ENCODE measurements at regions not wholly inside any gene's neighbourhood (a gene's known extent, or its start where the extent isn't known, plus 50 kb on each side); places are given as distances from the start of the nearest gene placed in this dataset.
A peak's percentile ranks its signal among the peaks of the same experiment; 100 is the strongest.
"Not testable (repeated sequence)": the region's sequence is repeated elsewhere in the genome, so short reads cannot be mapped to it uniquely, and the experiment has no call there.

DNA sequence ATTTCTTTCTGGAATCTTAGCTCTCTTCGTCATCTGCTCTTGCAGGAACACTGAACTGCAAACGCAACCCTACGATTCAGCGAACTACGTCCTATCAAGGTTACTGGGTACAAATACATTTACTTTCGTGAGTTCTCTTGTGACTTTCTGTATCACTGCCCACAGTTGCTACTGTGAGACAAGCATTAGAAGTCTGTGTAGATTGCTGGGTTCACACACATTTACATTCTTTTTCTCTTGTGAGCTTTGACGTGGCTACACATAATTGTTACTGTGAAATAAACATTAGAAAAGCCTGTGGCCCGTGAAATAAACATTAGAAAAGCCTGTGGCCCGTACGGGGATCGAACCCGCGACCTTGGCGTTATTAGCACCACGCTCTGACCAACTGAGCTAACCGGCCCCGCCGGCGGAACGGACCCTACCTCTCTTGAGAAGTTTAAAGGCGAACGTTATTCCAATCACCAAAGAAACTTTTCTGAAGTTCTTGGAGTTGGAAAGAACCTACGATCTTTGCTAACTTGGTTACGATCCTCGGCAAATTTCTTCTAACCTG is 61.2 kb upstream of the ZNF322 start:
- DNase-seq = not testable (repeated sequence)

DNA sequence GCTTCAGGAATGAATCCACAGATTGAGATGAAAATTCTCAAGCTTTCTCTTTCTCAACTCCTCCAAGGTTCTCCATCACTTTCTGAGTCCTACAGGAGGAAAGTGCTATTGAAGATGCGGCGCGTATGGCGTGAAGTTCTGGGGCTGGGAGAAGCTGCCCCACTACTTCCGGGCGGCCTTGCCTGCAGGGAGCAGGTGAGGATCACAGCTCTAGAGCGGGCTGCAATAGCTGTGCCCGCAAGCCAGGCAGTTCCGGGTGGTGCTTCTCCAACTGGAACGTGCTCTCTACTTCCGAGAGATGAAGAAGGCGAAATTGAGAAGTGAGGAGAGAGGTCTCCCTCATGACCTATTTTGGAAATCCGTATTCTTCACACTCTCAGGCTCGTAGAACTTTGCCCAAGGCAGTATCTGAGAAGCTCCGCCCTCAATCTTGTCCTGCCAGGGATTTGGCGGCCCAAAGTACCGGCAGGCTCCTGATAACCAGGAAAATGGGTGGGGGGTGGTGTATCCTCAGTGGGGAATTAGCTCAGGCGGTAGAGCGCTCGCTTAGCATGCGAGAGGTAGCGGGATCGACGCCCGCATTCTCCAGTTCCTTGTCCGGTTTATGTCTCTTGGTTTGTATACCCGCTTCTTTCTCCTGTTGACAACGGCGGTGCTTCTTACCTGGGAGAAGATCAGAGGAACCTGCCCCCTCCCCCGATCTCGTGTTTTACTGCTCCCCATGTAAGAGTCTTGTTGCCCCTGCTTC is 70.6 kb upstream of the ZNF322 start:
- not testable (repeated sequence) for DNase-seq

DNA sequence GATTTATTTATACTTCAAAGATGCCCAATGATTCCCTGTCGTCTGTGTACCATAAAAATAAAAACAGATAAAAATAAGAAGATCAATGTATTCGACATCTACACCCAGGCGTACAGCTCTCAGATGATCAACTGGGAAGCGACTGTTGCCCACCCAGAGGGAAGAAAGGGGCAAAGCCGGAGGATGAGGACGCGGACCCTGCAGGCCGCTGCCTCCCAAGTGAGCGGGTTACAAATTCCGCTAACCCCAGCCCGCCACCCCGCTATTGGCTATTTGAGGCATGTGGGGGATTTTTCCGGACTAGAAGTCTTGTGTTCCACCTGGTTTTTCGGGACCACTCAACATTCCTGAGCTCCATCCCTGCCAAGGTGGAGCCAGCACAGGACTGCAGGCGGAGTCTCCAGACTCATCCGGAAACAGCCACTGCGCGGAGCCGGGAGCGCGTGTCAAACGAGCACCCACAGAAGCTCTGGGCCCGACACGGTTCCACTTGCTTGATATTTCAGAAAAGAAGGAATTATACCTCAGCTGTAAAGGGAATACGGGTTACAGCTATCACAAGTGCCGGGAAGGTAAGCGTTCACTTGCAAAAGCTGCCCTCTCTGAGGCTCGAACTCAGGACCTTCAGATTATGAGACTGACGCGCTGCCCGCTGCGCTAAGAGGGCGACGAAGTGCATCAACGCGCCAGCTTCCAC is 75.4 kb upstream of the ZNF322 start:
- not testable (repeated sequence) for DNase-seq

DNA sequence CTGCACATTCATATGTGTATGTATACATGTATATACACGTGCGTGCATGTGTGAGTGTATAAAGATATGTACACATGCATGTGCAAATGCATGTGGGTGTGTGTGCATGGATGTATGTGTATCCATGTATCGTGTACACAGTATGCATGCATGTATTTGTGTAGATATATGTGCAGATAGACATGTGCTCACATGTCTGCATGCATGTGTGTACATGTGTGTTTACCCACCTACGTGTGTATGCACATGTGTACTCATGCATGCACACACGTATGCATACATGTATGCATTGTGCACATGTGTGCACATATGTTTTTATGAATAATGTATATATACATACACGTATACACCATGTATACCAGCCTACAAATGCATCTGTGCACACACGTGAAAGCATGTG is 80.3 kb upstream of the ZNF322 start:
- DNase-seq = no peak

DNA sequence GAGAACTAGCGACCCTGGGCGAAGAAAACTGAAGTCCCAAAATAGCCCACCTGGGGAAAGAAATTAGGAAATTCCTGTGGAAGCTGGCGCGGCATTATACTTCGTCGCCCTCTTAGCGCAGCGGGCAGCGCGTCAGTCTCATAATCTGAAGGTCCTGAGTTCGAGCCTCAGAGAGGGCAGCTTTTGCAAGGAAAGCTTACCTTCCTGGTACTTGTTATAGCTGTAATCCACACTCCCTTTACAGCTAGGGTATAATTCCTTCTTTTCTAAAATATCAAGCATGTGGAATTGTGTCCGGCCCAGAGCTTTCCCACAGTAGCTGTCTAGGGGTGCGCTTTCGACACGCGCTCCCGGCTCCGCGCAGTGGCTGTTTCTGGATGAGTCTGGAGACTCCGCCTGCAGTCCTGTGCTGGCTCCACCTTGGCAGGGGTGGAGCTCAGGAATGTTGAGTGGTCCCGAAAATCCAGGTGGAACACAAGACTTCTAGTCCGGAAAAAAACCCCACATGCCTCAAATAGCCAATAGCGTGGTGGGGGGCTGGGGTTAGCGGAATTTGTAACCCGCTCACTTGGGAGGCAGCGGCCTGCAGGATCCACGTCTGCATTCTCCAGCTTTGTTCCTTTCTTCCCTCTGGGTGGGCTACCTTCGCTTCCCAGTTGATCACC is 83.7 kb upstream of the ZNF322 start:
- DNase-seq = peak; percentile 27

DNA sequence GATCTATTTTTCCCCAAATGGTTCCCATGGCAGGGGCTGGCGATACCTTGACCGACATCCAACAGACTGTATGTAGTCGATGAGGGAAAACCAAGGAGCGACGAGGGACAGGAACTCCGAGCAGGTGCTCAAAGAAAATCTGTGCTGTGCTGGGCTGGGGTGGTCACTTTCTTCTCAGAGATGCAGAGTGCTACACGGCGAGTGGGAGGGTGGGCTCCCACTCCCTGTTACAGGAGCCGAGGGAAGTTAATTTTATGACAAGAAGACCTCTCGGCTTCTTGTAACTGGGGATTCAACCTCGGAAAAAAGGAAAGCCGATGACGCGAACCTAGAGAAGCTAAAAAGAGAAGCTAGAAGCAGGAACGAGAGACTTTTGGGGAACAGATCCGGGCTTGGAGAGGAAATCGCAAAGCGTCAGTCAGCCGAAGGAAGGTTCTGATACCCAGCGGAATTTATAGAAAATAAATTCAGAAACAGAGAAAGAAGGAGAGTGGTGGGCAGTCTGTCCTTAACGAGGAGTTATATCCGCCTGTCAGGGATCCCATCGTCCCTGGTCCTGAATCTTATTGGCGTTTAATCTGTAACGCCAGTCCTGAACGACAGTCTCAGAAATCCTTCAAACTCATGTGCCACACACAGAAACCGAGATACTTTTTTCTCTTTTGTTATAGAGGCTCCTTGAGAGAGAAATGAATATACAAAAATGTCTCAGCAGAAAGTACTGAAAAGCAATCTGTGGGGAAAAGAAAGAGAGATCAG is 84.6 kb upstream of the ZNF322 start:
- DNase-seq = no peak

DNA sequence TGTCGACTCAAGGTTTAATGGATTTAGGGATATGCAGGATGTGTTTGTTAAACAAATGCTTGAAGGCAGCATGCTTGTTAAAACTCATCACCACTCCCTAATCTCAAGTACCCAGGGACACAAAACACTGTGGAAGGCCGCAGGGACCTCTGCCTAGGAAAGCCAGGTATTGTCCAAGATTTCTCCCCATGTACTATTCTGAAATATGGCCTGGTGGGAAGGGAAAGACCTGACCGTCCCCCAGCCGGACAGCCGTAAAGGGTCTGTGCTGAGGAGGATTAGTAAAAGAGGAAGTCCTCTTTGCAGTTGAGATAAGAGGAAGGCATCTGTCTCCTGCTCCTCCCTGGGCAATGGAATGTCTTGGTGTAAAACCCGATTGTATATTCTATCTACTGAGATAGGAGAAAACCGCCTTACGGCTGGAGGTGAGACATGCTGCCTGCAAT is 85.3 kb upstream of the ZNF322 start:
- DNase-seq = not testable (repeated sequence)

DNA sequence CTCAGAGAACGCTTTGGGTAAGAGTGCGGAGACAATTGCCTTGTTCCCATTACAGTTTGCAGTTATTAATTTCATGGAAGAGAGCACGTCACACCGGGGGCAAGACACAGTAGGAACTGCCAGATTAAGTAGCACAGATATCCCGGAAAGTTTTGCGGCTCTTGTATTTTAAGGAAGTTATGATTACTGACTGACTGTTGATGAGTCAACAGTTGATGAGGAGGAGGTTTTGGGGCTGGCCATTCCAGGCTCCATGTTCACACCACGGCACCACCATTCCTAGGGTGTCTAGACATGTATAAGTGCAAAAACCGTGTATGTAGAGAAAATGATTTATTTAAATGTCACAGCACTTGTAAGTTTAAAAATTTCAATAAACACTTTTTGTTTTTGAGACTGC is 86.4 kb upstream of the ZNF322 start:
- DNase-seq = not testable (repeated sequence)

DNA sequence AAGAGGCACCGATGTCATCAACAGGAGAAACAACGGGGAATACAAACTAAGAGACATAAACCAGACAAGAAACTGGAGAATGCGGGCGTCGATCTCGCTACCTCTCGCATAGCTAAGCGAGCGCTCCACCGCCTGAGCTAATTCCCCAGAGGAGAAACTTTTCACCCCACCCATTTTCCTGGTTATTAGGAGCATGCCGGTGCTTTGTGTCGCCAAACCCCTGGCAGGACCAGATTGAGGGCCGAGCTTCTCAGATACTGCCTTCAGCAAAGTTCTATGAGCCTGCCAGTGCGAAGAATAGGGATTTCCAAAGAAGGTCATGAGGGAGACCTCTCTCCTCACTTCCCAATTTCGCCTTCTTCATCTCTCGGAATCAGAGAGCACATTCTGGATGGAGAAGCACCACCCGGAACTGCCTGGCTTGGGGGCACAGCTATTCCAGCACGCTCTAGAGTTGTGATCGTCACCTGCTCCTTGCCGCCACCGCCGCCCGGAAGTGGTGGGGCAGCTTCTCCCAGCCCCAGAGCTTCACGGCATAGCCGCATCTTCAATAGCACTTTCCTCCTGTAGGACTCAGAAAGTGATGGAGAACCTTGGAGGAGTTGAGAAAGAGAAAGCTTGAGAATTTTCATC is 89.7 kb upstream of the ZNF322 start:
- DNase-seq = not testable (repeated sequence)

DNA sequence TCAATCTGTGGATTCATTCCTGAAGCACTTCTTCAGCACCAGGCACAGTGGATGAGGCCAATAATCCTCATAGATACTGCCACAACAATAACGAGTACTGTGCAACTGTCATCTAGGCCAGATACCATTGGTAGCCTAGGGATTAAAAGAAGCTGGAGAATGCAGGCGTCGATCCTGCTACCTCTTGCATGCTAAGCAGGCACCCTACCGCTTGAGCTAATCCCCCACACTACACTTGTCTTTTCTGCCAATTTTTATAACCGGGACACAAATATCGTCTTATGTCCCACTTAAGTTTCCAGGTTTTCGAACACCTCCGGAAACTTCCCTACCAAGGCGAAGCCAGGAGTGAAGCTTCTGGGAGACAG is 90.2 kb upstream of the ZNF322 start:
- DNase-seq = not testable (repeated sequence)

DNA sequence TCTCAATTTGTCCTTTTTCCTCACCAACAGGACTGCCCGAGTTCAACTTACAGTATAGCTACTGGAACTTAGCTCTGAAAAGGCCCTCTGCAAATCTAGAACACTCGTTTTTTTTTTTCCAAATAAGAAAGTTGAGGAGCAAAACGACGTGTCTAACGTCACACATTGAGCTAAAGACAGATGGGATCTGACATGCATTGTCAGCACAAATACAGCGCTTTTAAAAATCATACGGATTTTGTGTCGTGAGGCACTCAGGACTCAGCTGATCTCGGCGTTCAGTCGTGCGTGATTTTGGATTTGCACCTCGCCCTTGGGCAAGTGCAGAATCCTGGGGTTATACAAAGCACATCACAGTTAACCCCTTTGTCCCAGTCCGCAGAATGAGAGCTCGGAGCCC is 94.7 kb upstream of the ZNF322 start:
- no peak for DNase-seq

DNA sequence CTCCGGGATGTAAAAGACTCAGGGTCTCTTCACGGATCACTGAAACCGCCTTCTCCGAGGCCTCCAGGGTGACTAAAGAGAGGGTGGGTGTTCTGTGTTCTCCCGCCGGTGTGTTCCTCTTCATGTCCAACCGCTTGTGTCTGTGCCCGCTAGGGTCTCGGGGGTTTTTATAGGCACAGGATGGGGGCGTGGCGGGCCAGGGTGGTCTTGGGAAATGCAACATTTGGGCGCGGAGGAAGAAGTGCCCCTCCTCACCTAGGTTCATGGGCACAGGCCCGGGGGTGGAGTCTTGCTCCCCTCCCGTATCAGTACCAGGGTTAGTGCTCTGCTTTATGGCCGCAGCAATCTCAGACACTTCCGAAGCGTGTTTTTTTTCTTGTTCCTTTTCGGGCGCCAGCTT is 95.3 kb upstream of the ZNF322 start:
- DNase-seq = not testable (repeated sequence)

DNA sequence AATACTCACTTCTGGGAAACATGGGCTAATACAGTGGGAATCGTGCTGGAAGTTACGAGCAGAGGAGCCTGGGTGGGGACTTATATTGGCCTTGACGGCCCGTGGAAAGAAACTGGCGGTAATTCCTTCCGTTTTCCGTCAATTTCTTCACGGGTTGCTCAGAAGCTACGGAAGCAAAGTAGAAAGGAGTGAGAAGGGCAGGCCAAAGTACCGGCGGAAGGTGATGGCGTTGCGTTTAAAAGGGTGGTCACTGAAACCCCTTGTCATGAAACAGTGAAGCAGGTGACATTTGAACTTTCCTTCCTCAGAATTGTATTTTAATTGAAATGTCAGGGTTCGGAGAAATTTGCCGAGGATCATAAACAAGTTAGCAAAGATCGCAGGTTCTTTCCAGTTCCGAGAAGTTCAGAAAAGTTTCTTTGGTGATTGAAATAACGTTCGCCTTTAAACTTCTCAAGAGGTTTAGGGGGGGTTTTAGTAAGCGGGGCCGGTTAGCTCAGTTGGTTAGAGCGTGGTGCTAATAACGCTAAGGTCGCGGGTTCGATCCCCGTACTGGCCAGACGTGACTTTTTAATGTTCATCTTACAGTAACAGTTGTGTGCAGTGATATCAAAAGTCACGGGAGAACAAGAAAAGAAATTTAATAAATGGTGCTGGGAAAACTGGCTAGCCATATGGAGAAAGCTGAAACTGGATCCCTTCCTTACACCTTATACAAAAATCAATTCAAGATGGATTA is 96.7 kb upstream of the ZNF322 start:
- DNase-seq = peak; percentile 32

DNA sequence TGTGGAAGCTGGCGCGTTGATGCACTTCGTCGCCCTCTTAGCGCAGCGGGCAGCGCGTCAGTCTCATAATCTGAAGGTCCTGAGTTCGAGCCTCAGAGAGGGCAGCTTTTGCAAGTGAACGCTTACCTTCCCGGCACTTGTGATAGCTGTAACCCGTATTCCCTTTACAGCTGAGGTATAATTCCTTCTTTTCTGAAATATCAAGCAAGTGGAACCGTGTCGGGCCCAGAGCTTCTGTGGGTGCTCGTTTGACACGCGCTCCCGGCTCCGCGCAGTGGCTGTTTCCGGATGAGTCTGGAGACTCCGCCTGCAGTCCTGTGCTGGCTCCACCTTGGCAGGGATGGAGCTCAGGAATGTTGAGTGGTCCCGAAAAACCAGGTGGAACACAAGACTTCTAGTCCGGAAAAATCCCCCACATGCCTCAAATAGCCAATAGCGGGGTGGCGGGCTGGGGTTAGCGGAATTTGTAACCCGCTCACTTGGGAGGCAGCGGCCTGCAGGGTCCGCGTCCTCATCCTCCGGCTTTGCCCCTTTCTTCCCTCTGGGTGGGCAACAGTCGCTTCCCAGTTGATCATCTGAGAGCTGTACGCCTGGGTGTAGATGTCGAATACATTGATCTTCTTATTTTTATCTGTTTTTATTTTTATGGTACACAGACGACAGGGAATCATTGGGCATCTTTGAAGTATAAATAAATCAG is 106.8 kb upstream of the ZNF322 start:
- not testable (repeated sequence) for DNase-seq

DNA sequence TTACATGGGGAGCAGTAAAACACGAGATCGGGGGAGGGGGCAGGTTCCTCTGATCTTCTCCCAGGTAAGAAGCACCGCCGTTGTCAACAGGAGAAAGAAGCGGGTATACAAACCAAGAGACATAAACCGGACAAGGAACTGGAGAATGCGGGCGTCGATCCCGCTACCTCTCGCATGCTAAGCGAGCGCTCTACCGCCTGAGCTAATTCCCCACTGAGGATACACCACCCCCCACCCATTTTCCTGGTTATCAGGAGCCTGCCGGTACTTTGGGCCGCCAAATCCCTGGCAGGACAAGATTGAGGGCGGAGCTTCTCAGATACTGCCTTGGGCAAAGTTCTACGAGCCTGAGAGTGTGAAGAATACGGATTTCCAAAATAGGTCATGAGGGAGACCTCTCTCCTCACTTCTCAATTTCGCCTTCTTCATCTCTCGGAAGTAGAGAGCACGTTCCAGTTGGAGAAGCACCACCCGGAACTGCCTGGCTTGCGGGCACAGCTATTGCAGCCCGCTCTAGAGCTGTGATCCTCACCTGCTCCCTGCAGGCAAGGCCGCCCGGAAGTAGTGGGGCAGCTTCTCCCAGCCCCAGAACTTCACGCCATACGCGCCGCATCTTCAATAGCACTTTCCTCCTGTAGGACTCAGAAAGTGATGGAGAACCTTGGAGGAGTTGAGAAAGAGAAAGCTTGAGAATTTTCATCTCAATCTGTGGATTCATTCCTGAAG is 111.6 kb upstream of the ZNF322 start:
- not testable (repeated sequence) for DNase-seq

DNA sequence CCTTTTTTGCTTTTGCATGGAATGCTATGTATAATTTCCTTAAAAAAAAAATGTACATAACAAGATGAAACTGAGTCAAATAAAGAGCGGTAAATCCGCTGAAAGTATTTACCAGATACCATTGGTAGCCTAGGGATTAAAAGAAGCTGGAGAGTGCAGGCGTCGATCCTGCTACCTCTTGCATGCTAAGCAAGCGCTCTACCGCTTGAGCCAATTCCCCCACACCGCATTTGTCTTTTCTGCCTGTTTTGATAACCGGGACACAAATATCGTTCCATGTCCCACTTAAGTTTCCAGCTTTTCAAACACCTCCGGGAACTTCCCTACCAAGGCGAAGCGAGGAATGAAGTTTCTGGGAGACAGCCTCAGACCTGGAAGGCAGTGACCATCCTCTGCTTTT is 113.9 kb upstream of the ZNF322 start:
- DNase-seq = not testable (repeated sequence)

DNA sequence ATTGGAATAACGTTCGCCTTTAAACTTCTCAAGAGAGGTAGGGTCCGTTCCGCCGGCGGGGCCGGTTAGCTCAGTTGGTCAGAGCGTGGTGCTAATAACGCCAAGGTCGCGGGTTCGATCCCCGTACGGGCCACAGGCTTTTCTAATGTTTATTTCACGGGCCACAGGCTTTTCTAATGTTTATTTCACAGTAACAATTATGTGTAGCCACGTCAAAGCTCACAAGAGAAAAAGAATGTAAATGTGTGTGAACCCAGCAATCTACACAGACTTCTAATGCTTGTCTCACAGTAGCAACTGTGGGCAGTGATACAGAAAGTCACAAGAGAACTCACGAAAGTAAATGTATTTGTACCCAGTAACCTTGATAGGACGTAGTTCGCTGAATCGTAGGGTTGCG is 121.0 kb upstream of the ZNF322 start:
- not testable (repeated sequence) for DNase-seq

DNA sequence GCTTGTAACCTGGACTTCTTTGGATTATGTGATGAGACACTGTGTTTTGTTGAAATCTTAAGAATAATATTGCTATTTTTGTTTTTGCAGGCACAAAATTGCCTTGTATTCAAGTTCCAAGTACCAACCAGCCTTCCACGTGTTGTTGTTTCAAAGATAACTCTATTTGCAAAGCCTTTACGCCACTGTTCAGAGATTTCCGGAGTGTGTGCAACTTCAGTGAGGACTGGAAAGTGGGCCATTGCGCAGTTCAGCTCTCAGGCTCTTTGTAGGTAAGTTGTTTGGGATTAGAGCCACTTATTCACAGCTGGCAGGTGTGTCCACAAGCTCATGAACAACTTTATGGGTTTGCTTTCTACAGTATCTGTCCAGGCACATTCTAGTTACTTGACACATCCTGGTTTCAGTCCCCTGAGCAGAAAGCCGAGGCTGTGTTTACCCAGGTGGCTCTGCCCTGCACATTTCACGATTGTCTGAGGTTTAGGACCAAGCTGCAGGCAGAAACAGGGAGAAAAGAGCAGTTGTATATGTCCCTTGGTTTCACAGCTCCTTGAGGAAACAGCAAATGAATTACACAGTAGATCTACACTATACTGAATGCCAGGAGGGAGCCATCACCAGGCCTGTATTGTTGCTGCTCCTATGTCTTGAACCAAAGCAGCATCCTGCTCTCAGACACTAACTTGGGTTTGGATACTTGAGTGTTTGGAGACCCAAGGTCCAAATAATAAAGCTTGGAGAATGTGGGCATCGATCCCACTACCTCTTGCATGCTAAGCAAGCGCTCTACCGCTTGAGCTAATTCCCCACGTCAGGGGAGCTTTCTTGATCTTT is 136.1 kb upstream of the ZNF322 start:
- not testable (repeated sequence) for DNase-seq
